PC-9 (cell line): ENCODE measurements at regions not wholly inside any gene's neighbourhood (a gene's known extent, or its start where the extent isn't known, plus 50 kb on each side); places are given as distances from the start of the nearest gene placed in this dataset.

Experiments used
- EZH2 ChIP-seq: fragments of 200-600 bp; sonication (generic); IDR thresholded peaks from 2 replicates; pipeline ENCODE4 v1.8.0; 2017; ENCODE audit warnings: antibody characterized with exemption, low read depth
- TF ChIP-seq, protein P1 (sequence below): fragments of 200-600 bp; sonication (generic); conservative IDR thresholded peaks from 2 replicates; pipeline ENCODE4 v1.6.1; 2017; ENCODE audit warnings: mixed run types, antibody characterized with exemption, mild to moderate bottlenecking, moderate library complexity

DNA sequence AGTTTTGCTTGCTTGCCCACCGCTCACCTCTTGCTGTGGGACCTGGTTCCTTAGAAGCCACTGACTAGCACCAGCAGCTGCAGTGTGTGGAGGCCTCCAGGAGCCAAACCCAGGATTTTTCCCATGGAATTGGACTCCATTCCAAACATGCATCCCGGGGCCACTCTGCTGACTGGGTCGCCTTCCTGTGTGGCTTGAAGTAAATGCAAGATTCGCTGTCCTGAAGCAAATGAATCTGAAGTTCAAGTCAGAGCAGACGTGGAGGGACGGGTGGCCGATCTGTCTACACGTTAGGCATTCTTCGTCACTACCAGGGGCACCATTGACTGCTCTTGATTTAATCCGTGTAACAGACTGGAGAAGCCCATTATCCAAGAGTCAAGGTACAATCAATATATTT lies 109.0 kb downstream of the SHOX start:
- TF ChIP-seq, protein P1, sequence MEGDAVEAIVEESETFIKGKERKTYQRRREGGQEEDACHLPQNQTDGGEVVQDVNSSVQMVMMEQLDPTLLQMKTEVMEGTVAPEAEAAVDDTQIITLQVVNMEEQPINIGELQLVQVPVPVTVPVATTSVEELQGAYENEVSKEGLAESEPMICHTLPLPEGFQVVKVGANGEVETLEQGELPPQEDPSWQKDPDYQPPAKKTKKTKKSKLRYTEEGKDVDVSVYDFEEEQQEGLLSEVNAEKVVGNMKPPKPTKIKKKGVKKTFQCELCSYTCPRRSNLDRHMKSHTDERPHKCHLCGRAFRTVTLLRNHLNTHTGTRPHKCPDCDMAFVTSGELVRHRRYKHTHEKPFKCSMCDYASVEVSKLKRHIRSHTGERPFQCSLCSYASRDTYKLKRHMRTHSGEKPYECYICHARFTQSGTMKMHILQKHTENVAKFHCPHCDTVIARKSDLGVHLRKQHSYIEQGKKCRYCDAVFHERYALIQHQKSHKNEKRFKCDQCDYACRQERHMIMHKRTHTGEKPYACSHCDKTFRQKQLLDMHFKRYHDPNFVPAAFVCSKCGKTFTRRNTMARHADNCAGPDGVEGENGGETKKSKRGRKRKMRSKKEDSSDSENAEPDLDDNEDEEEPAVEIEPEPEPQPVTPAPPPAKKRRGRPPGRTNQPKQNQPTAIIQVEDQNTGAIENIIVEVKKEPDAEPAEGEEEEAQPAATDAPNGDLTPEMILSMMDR: no peak
- TF ChIP-seq EZH2: no peak
